SU-DHL-6 (cell line): ENCODE measurements at regions not wholly inside any gene's neighbourhood (a gene's known extent, or its start where the extent isn't known, plus 50 kb on each side); places are given as distances from the start of the nearest gene placed in this dataset.

Source experiments
- EZH2phosphoT487 ChIP-seq: fragments of 200-600 bp; sonication (generic), shearing (Covaris generic); conservative IDR thresholded peaks from 2 replicates; pipeline ENCODE4 v1.6.1; 2018; ENCODE audit warnings: mild to moderate bottlenecking, antibody characterized with exemption, low read length, moderate library complexity, mixed read lengths
- TF ChIP-seq, protein P1 (sequence below): fragments of 200-600 bp; sonication (generic); IDR thresholded peaks from one replicate; pipeline ENCODE4 v1.5.1; 2017; ENCODE audit warnings: antibody characterized with exemption, mild to moderate bottlenecking, low read length, moderate library complexity; ENCODE audit not compliant: insufficient read depth, poor library complexity, severe bottlenecking

DNA sequence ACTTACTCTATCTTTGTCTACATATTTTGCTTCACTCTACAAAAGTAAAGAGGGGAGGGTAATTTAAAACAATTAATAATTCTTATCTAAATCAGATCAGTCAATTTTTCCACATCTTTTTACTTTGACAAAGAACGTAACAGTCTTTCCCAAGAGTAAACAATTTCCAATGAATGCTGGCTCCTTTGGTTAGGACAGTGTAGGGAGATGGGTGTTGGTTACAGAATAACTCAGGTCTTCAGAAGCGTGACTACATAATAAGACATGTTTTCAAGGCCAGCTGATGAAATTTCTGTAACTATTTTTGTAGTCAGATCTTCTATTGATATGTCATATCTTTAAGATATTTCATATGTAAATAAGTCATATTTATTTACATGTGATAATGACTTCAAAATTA is 183.0 kb upstream of the CAND1 start:
- no peak for TF ChIP-seq EZH2phosphoT487
- TF ChIP-seq, protein P1, sequence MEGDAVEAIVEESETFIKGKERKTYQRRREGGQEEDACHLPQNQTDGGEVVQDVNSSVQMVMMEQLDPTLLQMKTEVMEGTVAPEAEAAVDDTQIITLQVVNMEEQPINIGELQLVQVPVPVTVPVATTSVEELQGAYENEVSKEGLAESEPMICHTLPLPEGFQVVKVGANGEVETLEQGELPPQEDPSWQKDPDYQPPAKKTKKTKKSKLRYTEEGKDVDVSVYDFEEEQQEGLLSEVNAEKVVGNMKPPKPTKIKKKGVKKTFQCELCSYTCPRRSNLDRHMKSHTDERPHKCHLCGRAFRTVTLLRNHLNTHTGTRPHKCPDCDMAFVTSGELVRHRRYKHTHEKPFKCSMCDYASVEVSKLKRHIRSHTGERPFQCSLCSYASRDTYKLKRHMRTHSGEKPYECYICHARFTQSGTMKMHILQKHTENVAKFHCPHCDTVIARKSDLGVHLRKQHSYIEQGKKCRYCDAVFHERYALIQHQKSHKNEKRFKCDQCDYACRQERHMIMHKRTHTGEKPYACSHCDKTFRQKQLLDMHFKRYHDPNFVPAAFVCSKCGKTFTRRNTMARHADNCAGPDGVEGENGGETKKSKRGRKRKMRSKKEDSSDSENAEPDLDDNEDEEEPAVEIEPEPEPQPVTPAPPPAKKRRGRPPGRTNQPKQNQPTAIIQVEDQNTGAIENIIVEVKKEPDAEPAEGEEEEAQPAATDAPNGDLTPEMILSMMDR, result no peak
